ENCODE measurements at regions not wholly inside any gene's neighbourhood (a gene's known extent, or its start where the extent isn't known, plus 50 kb on each side); places are given as distances from the start of the nearest gene placed in this dataset.

GRCh38 chr3:18825665-18826064 is 322.6 kb upstream of the KCNH8 start:
- DNase-seq: no peak

- DNase-seq: no peak
These were observed 335.0 kb upstream of the KCNH8 start for GRCh38 chr3:18813300-18813699.

- DNase-seq: peak; percentile 38
These were observed 336.0 kb upstream of the KCNH8 start for GRCh38 chr3:18812316-18812715.

GRCh38 chr3:18810306-18810661 is 338.0 kb upstream of the KCNH8 start:
- DNase-seq: no peak

- no peak for DNase-seq
These were observed 338.5 kb upstream of the KCNH8 start for GRCh38 chr3:18809640-18810305.

- DNase-seq: no peak
These were observed 339.9 kb upstream of the KCNH8 start for GRCh38 chr3:18808429-18808828.

GRCh38 chr3:18807593-18807992 is 340.7 kb upstream of the KCNH8 start:
- no peak for DNase-seq

- DNase-seq: no peak
These were observed 341.7 kb upstream of the KCNH8 start for GRCh38 chr3:18806633-18807032.

- DNase-seq: no peak
These were observed 350.9 kb upstream of the KCNH8 start for GRCh38 chr3:18797378-18797777.

- DNase-seq: no peak
These were observed 353.2 kb upstream of the KCNH8 start for GRCh38 chr3:18795078-18795477.

GRCh38 chr3:18791752-18792151 is 356.6 kb upstream of the KCNH8 start:
- DNase-seq: no peak

- no peak for DNase-seq
These were observed 357.1 kb upstream of the KCNH8 start for GRCh38 chr3:18791182-18791581.

GRCh38 chr3:18790384-18790783 is 357.9 kb upstream of the KCNH8 start:
- no peak for DNase-seq

- DNase-seq: no peak
These were observed 358.6 kb upstream of the KCNH8 start for GRCh38 chr3:18789734-18790133.

GRCh38 chr3:18787441-18787840 is 360.9 kb upstream of the KCNH8 start:
- DNase-seq: no peak

- DNase-seq: no peak
These were observed 361.5 kb upstream of the KCNH8 start for GRCh38 chr3:18786650-18787323.

GRCh38 chr3:18782191-18782590 is 357.1 kb upstream of the SATB1 start:
- DNase-seq: no peak

GRCh38 chr3:18780959-18781358 is 355.8 kb upstream of the SATB1 start:
- no peak for DNase-seq

GRCh38 chr3:18779704-18780103 is 354.6 kb upstream of the SATB1 start:
- no peak for DNase-seq

GRCh38 chr3:18778598-18778997 is 353.5 kb upstream of the SATB1 start:
- no peak for DNase-seq

- DNase-seq: no peak
These were observed 353.0 kb upstream of the SATB1 start for GRCh38 chr3:18778094-18778493.

- DNase-seq: no peak
These were observed 350.4 kb upstream of the SATB1 start for GRCh38 chr3:18775501-18775900.

GRCh38 chr3:18774319-18775088 is 349.4 kb upstream of the SATB1 start:
- no peak for DNase-seq
